ENCODE measurements at regions not wholly inside any gene's neighbourhood (a gene's known extent, or its start where the extent isn't known, plus 50 kb on each side); places are given as distances from the start of the nearest gene placed in this dataset.
"Not testable (repeated sequence)": the region's sequence is repeated elsewhere in the genome, so short reads cannot be mapped to it uniquely, and the experiment has no call there.

DNA sequence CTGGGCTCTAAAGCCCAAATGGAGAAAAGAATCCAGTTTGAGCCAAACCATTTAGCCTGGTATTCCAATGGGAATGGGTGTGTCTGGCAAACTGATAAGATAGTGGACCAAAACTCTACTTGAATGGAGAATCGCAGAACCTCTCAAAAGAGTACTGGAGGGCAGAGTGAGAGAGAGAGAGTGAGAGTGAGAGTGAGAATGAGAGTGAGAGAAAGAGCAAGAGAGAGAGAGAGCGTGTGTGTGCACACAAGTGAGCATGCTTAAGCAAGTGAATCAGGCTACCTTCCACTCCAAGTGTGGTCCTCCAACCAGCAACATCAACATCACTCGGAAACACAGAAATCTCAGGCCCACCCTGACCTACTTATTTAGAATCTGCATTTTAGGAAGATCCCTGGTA lies 58.8 kb downstream of the UQCRFS1 start:
- no peak for DNase-seq (ENCODE audit: low read depth)

DNA sequence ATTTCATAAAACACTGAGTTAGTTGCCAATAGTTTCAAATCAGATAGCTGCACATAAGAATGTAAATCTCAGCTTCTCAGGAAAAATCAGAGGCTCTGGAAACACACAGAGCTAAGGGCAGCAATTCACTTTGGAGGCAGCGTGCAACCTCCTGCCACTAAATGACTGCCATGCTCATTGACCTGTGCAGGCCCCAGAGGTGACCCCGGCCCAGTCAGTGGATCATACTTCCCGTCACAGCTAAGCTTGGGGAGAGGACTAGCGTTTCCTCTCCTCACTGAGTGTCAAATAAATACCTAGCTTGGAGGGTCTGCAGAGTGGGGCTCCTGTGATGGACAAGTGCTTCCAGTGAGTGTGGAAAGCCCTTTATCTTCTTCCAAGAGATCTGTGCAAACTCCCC lies 67.2 kb downstream of the UQCRFS1 start:
- DNase-seq (ENCODE audit: low read depth) = no peak

DNA sequence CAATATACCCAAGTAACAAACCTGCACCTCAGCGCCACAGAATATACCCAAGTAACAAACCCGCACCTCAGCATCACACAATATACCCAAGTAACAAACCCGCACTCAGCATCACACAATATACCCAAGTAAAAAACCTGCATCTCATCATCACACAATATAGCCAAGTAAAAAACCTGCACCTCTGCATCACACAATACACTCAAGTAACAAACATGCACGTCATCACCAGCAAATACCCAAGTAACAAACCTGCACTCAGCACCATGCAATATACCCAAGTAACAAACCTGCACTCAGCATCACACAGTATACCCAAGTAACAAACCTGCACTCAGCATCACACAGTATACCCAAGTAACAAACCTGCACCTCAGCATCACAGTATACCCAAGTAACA lies 69.8 kb downstream of the UQCRFS1 start:
- no peak for DNase-seq (ENCODE audit: low read depth)

DNA sequence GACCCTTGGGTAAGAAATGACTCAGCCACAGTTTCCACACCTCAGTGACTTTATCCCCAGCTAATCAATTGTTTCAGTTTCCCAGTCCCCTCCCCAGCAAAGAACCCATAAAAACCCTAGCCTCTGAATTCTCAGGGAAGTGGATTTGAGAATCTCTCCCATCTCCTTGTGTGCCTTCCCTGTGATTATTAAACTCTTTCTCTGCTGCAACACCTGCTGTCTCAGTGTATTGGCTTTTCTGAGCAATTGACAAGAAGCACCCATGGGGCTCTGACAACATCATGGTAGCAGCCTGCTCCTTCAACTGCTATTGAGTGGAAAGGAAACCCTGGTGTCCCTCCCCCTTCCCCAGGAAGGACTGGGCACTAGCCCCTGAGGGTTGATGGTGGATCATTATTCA lies 73.7 kb downstream of the UQCRFS1 start:
- DNase-seq (ENCODE audit: low read depth) = no peak

GRCh38 chr19:29138206-29138605 lies 74.7 kb downstream of the UQCRFS1 start:
- DNase-seq (ENCODE audit: low read depth) = not testable (repeated sequence)

DNA sequence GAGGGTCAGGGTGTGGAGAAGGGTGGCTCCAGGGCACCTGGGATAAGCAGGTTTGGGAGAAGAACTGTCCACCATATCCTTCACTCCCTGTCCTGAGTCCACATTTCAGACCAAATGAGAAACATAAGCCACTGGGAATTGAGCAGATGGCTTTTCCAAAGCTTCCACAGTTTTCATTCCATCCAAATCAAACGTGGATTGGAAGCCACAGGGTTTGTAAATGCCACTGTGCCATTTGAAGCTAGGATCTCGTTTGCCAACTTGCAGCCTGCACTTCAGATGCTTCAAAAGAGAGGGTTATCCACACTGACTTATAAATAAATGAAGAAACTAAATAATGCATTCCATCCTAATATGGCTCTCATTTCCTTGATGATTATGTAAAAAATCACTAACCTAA lies 81.5 kb downstream of the UQCRFS1 start:
- DNase-seq (ENCODE audit: low read depth) = no peak

- DNase-seq (ENCODE audit: low read depth) = no peak
Observed at GRCh38 chr19:29129148-29129547, 83.8 kb downstream of the UQCRFS1 start.

GRCh38 chr19:29128203-29128602 lies 84.7 kb downstream of the UQCRFS1 start:
- DNase-seq (ENCODE audit: low read depth) = no peak

- no peak for DNase-seq (ENCODE audit: low read depth)
Observed at GRCh38 chr19:29122185-29122584, 90.8 kb downstream of the UQCRFS1 start.

DNA sequence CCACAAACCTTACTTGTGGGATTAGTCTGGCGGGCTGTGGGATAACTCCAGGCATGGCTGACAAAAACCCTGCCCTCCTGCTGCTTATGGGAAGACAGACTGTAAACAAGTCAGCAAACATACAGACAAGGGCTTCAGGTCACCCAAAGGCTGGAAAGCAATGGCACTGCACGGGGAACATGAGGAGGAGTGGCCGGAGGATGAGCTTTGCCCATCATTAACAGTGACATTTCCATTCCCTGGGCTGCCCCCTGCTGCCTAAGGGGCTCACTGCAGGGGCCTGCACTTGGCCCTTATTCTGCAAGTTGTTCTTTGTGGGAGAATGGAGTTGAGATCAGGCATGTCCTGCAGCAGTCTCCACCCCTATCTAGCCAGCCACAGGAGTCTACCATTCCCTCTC lies 91.3 kb downstream of the UQCRFS1 start:
- DNase-seq (ENCODE audit: low read depth) = no peak

DNA sequence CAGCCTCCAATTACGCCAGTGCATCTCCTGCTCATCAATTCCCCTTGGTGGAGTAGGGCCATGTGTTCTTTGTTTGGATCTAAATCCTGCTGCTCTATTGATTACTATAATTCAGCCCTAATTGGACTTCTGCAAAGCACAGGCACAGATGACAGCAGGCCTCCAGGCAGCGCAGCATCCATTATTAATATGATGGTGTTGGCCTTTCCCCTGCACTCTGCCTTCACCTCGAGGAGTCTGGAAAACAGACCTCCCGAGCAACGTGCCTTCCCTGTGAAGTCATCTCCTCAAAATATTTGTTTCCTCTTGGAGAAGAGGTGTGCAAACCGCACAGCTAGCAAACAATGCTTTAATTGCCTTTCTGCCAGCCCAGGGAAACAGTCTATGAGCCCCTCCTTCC lies 92.5 kb downstream of the UQCRFS1 start:
- no peak for DNase-seq (ENCODE audit: low read depth)

DNA sequence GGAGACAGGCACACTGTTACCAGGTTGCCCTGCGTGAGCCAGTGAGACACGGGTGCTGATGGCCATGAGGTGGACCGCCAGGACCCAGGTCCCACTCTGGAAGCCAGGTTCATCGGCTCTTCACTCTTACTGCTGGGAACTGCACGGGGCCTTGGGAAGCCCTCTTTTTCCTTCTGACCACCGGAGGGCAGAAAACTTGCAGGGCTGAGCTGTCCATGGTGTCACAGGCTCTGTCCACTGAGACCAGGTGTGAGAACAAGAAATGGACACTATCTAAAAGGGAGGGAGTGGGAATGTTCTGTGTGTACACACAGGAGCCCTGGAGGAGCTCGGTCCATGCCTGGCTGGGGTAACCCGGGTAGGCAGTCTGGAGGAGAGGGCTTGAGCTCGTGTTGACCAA lies 93.4 kb downstream of the UQCRFS1 start:
- no peak for DNase-seq (ENCODE audit: low read depth)

DNA sequence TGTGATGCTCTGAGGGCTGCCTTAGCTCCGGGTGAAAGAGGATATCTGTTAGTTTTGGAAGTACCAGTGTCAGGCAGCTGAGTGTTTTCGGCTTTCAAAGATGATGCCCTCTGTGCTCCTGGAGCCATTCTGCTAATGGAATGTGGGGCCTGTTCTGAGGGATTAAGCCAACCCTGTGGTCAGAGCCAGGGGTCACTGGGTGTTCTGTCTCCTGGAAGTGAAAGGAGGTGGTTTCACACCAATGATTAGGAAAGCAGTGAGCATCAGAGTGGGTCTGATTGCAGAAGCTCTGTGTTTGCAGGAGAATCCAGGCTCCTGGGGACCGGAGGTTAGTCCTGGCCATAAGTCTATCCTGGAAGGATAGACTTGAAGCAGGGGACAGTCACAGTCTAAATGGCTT lies 94.6 kb downstream of the UQCRFS1 start:
- DNase-seq (ENCODE audit: low read depth) = no peak

DNA sequence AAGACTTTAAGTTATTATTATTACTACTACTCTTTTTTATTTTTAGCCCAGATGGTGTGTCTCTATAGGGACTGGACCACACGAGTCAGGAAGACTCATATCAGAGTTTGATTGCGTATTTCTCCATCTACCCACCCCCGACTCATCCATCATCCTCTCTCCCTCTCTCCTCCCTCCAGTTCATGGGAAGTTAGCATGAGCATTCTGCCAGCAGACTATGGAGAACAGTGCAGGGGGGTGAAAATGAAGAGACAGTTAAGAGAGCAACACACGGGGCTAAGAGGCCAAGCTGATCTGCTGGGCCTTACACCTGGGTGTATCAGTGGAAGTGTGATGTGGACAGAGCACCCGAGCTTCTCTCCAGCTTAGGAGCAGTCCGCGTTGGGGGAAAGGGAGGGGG lies 95.0 kb downstream of the UQCRFS1 start:
- no peak for DNase-seq (ENCODE audit: low read depth)

DNA sequence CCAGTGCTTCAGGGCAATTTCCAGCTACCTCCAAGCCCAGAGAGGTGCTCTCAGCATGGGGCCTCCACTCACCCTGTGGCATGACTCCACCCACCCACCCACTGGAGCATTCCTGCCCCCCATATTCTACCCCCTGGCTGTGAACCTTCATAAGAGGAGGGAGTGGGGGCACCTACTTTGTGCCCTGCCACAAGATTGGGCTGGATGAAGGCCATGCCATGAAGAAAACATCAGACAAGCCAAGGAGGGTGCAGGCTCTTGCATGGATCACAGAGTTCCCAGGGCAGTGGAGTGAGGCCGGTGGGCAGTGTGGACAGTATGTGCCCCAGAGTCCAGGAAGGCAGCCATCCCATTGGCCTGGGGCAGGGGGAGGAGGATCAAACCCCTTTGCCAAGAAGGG lies 97.8 kb downstream of the UQCRFS1 start:
- DNase-seq (ENCODE audit: low read depth) = no peak

DNA sequence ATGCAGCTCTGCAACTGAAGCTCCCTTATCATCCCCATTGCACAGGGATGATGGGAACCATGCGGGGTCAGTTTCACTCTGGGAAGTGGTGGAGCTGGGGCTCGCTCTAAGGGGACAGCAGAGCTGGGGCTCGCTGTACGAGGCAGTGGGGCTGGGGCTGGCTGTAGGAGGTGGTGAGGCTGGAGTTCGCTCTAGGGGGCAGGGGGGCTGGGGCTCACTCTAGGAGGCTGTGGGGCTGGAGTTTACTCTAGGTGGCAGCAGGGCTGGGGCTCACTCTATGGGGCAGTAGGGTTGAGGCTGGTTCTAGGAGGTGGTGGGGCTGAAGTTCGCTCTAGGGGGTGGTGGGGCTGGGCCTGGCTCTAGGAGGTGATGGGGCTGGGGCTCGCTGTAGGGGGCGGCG lies 99.1 kb downstream of the UQCRFS1 start:
- DNase-seq (ENCODE audit: low read depth) = no peak

- DNase-seq (ENCODE audit: low read depth) = no peak
Observed at GRCh38 chr19:29111576-29111975, 101.4 kb downstream of the UQCRFS1 start.

GRCh38 chr19:29107831-29108230 lies 105.1 kb downstream of the UQCRFS1 start:
- no peak for DNase-seq (ENCODE audit: low read depth)

- no peak for DNase-seq (ENCODE audit: low read depth)
Observed at GRCh38 chr19:29106346-29106885, 106.5 kb downstream of the UQCRFS1 start.

- DNase-seq (ENCODE audit: low read depth) = no peak
Observed at GRCh38 chr19:29105629-29106292, 107.2 kb downstream of the UQCRFS1 start.

GRCh38 chr19:29104605-29105241 lies 108.2 kb downstream of the UQCRFS1 start:
- DNase-seq (ENCODE audit: low read depth) = no peak

DNA sequence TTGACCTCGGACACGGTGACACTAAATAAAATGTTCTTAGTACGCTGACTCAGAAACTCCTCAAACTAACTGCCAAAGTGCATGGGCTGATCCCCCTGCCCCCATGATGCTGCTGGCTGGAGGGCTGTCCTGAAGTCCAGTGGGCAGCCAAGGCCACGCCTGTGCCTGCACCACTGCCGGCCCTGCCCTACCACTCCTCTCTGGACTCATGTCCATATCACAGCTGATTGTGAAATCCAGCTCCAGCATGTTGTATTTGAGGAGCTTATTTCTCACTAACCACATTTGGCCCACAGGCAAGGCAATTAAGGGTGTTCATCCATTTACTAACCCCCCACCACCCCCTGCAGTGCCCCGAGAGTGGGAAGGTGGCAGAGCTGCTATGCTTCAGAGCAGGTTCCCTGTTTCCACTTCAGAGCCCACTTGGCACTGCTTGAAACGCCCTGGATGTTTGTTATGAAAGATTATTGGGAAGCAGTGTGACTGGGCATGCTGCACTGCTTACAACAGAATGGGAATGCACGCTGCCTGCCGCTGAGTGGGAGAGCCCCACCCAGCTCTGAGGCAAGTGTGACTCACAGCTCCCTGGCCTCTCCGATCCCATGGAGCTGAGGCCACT lies 114.0 kb downstream of the UQCRFS1 start:
- no peak for DNase-seq (ENCODE audit: low read depth)

GRCh38 chr19:29098091-29098490 lies 114.9 kb downstream of the UQCRFS1 start:
- no peak for DNase-seq (ENCODE audit: low read depth)

Data from activated T-helper 1 cell treated with Interleukin-2 at 50 U/mL for 16 hours (primary cell).